ENCODE measurements at regions not wholly inside any gene's neighbourhood (a gene's known extent, or its start where the extent isn't known, plus 50 kb on each side); places are given as distances from the start of the nearest gene placed in this dataset.
"Not testable (repeated sequence)": the region's sequence is repeated elsewhere in the genome, so short reads cannot be mapped to it uniquely, and the experiment has no call there.

DNA sequence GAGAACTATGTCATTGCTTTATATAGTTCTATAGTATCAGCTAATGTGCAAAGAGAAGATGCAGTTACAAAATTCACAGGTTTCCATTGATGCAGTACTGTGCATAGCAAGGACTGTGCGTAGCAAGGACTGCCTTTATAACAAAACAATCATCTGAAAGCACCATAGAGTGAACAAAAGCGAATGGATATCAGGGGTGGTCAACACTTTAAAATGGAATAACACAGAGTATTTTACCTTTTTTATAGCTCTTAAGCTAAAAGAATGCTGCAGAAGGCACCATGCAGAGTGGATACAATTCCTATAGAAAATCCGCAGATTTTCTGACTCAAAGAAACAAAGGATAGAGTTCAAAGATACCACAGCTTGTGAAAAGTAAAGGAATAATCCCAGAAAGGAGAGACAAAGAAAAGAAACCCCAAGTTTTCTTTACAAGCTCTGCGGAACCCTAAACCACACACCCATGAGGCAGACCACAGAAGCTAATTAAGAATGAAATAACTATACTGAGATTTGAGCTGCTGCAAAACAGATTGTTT, 229.9 kb upstream of the DTNA start:
- no peak for DNase-seq (ENCODE audit: low read depth, low spot score)

DNA sequence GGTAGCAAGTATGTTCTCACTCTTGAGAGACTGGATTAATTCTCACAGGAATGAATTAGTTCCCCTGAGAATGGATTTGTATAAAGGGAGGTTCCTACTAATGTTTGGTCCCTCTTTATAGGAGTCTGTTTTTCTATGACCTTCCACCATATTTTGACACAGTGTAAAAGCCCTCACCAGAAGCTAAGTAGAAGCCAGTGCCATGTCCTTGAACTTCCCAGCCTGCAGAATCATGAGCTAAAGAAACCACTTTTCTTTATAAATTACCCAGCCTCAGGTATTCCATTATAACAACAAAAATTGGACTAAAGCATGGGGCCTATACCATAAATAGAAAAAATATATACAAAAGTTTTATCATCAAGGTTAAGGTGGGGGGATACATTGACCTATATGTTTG, 227.9 kb upstream of the DTNA start:
- no peak for DNase-seq (ENCODE audit: low read depth, low spot score)

GRCh38 chr18:34483198-34483597, 226.9 kb upstream of the DTNA start:
- no peak for DNase-seq (ENCODE audit: low read depth, low spot score)

DNA sequence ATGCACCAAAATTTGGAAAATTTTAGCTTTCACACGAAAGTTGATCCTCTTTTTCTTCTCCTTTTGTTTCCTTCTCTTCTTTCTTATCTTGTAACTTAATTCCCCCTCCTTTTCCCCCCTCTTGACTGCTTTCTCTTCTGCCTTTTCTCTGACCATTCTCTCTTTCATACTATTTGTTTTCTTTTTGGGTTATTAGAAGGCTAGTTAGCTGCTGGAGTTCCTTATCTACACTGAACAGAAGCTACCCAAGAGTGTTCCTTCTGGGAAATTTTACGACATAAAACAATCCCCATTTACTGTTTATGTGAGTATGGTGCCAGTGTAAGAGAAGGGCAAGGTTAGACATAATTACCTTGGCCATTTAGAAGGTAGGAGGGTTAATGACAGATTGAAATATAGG, 218.4 kb upstream of the DTNA start:
- DNase-seq (ENCODE audit: low read depth, low spot score) = no peak

- DNase-seq (ENCODE audit: low read depth, low spot score) = no peak
These were observed 217.4 kb upstream of the DTNA start for GRCh38 chr18:34492652-34493051.

- peak; percentile 78 for DNase-seq (ENCODE audit: low read depth, low spot score)
These were observed 217.0 kb upstream of the DTNA start for GRCh38 chr18:34493099-34493544.

GRCh38 chr18:34493566-34494358, 216.3 kb upstream of the DTNA start:
- DNase-seq (ENCODE audit: low read depth, low spot score) = peak; percentile 44

- DNase-seq (ENCODE audit: low read depth, low spot score) = peak; percentile 5
These were observed 215.8 kb upstream of the DTNA start for GRCh38 chr18:34494359-34494696.

DNA sequence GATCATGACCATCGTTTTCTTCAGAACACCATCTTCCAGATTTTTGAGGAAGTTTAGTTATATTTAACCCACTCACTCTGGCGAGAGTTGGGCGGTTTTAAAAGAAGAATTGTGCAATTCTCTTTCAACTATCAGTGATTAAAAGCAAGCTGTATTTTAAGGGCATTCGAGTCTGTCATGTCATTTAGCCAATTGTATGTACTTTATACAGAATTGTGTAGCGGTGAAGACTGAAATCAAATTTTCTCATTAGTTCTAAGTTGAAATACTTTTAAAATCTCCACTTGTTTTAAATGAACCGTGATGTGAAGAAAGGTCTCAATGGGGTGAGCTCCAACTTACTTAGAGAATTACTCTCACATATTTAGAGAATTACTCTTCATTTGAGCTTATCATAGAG, 214.6 kb upstream of the DTNA start:
- no peak for DNase-seq (ENCODE audit: low read depth, low spot score)

DNA sequence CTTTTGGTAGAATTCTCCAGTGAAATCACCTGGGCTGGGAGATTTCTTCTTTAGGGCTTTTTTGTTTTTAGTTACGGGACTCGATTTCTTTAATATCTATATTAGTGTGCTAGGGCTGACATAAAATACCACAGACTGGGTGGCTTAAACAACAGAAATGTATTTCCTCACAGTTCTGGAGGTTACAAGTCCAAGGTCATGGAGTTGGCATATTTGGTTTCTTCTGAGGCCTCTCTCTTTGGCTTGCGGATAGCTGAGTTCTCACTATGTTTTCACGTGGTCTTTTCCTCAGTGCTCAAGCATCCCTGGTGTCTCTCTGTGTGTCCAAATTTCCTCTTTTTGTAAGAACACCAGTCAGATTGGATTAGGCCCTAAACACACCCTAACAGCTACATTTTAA, 208.5 kb upstream of the DTNA start:
- no peak for DNase-seq (ENCODE audit: low read depth, low spot score)

GRCh38 chr18:34506198-34506597, 203.9 kb upstream of the DTNA start:
- no peak for DNase-seq (ENCODE audit: low read depth, low spot score)

GRCh38 chr18:34509163-34509562, 200.9 kb upstream of the DTNA start:
- DNase-seq (ENCODE audit: low read depth, low spot score) = no peak

GRCh38 chr18:34509879-34510586, 200.1 kb upstream of the DTNA start:
- DNase-seq (ENCODE audit: low read depth, low spot score) = no peak

DNA sequence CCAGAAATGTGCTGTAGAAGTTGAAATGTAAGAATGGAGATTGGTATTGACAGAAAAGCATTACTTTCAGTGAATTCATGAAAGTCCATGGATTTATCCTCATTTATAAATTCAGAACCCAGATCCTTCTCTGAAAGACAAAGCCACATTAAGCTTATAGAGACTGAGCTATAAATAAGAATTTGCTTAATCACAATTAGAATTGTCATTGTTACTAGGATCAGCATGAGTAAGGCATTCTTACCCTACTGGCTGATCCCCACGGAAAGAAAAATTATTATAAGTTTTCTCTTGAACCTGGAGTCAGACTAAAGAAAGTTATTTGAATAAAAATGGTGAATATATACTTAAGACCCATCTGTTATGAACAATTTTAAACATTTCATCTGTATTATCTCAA, 199.2 kb upstream of the DTNA start:
- DNase-seq (ENCODE audit: low read depth, low spot score) = no peak

- DNase-seq (ENCODE audit: low read depth, low spot score) = no peak
These were observed 198.7 kb upstream of the DTNA start for GRCh38 chr18:34511435-34511834.

DNA sequence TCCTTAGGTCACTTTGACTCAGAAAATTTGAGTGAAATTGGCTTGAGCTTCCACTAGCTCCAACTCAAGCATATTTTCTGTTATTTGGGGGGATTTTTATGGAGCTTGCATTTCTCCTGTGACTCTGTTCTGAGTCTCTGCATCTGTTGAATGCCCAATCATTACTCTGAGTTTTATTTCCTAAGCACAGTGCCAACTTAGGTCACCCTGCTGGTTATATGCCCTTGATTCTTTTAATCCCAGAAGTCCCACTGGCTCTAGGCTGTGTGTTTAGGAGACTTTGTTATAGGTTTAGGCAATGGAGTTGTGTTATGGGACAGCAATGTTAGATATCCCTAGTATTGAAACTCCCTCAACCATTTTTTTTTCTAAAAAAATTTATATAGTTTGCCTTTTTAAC, 198.2 kb upstream of the DTNA start:
- no peak for DNase-seq (ENCODE audit: low read depth, low spot score)

DNA sequence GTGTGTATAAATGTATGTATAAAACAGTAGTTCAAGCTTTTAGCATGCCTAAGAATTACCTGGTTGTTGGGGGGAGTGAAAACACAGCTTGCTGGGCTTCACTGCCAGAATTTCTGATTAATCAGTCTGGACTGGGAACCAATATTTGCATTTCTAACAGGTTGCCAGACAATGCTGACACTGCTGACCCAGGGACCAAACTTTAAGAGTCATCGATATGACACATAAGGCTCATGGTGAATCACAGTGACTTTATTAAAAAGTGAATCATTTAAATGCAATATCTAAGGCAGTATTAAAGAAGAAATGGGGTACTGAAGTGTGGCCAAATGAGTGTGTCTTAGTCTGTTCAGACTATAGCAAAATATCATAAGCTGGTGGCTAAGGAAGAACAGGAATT, 195.9 kb upstream of the DTNA start:
- no peak for DNase-seq (ENCODE audit: low read depth, low spot score)

DNA sequence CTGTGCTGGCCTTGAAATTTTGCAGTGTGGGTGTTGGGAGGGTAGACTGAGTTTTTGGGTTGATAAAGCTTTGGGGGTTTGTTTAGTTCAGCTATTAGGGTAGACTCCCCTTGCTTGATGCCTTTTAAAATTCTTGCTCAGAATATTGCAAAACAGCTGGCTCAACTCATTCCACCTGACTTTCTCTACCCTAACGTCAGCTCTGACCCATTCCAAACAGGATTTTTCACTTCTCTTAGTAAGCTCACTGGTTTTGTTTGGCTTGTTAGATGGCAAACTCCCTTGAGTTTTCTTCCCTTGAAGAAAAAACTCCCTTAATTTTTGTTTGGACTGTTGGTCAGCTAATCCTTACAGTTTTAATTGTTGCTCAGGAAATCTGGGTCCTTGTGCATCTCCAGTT, 195.1 kb upstream of the DTNA start:
- DNase-seq (ENCODE audit: low read depth, low spot score) = no peak

DNA sequence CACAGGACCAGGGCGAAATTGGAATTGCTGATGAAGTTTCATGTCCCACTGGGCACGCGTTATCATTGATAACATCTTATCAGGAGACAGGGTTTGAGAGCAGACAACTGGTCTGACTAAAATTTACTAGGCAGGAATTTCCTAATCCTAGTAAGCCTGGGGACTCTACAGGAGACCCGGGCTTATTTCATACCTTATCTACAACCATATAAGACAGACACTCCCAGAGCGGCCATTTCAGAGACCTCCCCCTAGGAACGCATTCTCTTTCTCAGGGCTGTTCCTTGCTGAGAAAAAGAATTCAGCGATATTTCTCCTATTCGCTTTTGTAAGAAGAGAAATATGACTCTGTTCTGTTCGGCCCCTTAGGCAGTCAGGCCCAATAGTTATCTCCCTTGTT, 193.7 kb upstream of the DTNA start:
- DNase-seq (ENCODE audit: low read depth, low spot score) = not testable (repeated sequence)

DNA sequence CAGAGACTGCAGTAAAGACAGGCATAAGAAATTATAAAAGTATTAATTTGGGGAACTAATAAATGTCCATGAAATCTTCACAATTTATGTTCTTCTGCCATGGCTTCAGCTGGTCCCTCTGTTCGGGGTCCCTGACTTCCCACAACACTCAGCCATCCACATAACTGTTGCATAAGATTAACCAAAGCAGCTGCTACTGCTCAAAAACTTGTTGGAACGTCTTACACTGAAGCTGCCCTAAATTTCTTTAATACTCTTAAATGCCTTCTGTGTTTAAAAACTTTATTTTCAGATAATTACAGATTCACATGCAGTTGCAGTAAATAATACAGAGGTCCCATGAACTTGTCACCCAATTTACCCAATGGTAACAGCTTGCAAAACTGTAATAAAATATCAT, 193.1 kb upstream of the DTNA start:
- DNase-seq (ENCODE audit: low read depth, low spot score) = not testable (repeated sequence)

DNA sequence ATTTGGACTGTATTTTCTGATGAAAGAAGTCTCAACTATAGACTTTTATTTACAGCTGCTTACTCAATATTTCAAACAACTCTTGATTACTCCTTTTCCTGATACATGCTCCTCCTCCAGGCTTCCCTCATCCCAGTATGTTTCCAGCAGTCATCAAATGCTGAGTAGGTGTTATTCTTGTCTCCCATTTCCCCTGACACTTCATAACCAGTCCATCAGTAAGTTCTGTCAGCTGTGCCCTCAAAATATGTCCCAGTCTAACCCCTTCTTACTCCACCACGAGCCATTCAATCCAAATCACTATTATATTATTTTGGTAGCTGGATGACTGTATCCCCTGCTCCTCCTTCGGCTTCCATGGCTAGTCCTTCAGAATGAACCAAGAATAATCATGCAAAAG, 189.1 kb upstream of the DTNA start:
- DNase-seq (ENCODE audit: low read depth, low spot score) = no peak

DNA sequence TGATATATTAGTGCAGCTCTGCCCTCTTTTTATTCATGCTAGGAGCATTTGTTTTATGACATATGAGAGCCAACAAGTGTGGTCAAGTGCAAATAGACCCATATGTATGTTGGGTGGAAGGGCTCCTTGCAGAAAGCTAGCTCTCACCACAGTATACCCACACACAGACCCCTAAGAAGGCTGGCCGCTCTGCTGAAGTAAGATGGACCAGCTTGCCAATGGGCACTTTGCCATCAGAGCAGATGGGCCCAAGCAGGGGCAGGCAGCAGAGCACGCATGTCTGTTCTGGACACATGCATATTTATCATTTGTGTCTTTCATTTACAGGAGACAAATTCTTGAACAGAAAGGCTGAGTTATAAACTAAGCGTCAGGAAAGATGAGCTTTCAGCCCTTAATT, 187.5 kb upstream of the DTNA start:
- no peak for DNase-seq (ENCODE audit: low read depth, low spot score)

DNA sequence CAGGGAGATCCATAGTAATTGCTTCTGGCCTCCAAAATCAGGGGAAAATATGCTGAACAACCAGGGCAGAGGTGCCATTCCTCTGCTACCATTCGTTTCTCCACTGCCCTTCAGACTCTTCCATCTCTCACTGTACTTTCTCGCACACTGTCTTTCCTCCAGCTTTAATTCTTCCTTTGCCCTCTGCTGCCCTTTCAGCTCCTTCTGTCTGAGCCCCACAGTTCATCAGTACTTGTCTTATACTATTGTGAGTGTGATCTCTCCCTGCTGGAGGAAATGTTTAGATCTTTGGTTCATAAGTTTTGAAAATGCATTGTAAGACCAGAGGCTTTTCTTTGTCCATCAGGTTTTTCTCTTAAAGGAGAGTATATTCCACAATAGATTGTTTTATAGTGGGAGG, 184.9 kb upstream of the DTNA start:
- DNase-seq (ENCODE audit: low read depth, low spot score) = no peak
